A549 (cell line): ENCODE measurements at regions not wholly inside any gene's neighbourhood (a gene's known extent, or its start where the extent isn't known, plus 50 kb on each side); places are given as distances from the start of the nearest gene placed in this dataset.
A peak's percentile ranks its signal among the peaks of the same experiment; 100 is the strongest.

Experiments
- ATAC-seq, 2 experiments: fragments of 200-7000 bp in 1 of 2; fragments of >200 bp in 1 of 2; cut with Nextera tagmentation in 1 of 2; cut with Tn5 transposase in 1 of 2; 3 replicates each; pipeline versions ENCODE4 v1.8.0 to v1.9.1; 2018 to 2020; ENCODE audit warnings: mild to moderate bottlenecking in 1 of 2, moderate library complexity in 1 of 2
- CTCF ChIA-PET: fragments of 300-600 bp; sonication (Branson Sonifier 250); formaldehyde crosslinking; extraction: SDS; loops from one replicate; lab custom pipeline; 2021; ENCODE audit warnings: antibody characterized with exemption, inconsistent platforms; lab: Yijun Ruan, JAX
- POLR2A ChIA-PET: fragments of 350-600 bp; formaldehyde crosslinking; extraction: SDS; loops from one replicate; lab custom pipeline; 2021; ENCODE audit warnings: antibody characterized with exemption, inconsistent platforms; lab: Yijun Ruan, JAX
- DNase-seq, 2 experiments: peaks; one replicate each; pipeline versions ENCODE4 v3.0.0 to v3.0.0-alpha.2; 2011 to 2016; ENCODE audit warnings: low read depth in 1 of 2, low spot score in 1 of 2
- FAIRE-seq: peaks from 2 replicates; lab custom pipeline; 2011; peaks lifted over from hg19 to GRCh38; lab: Jason Lieb, UNC
- H3K27ac ChIP-seq, 2 experiments: fragments of >200 bp; sonication (Bioruptor Twin); formaldehyde crosslinking; 3 replicates each; pipeline ENCODE4 v1.5.1; 2016 to 2017
- H3K4me1 ChIP-seq: fragments of >200 bp; sonication (Bioruptor Twin); formaldehyde crosslinking; 3 replicates; pipeline ENCODE4 v1.6.1; 2016
- H3K4me2 ChIP-seq: fragments of >200 bp; sonication (Bioruptor Twin); formaldehyde crosslinking; 3 replicates; pipeline ENCODE4 v1.6.1; 2016
- H3K4me3 ChIP-seq: fragments of >200 bp; sonication (Bioruptor Twin); formaldehyde crosslinking; 3 replicates; pipeline ENCODE4 v1.5.1; 2016
- H3K9me3 ChIP-seq: fragments of >200 bp; sonication (Bioruptor Twin); formaldehyde crosslinking; 3 replicates; pipeline ENCODE4 v1.6.1; 2016
- BCL3 ChIP-seq: fragments of >200 bp; sonication (Bioruptor Twin); formaldehyde crosslinking; IDR thresholded peaks from 3 replicates; pipeline ENCODE4 v1.6.1; 2016
- EHF ChIP-seq: fragments of 250-450 bp; sonication (Bioruptor Pico); IDR thresholded peaks from 2 replicates; pipeline ENCODE4 v1.5.0; 2020; ENCODE audit warnings: mild to moderate bottlenecking
- EHMT2 ChIP-seq: fragments of 200-600 bp; sonication (generic); IDR thresholded peaks from 2 replicates; pipeline ENCODE4 v1.6.1; 2016; ENCODE audit warnings: antibody characterized with exemption, low read depth, mild to moderate bottlenecking, moderate library complexity
- HDAC2 ChIP-seq: fragments of 200-600 bp; sonication (generic); IDR thresholded peaks from 2 replicates; pipeline ENCODE4 v1.6.1; 2016
- HES2 ChIP-seq: fragments of >200 bp; sonication (Bioruptor Twin); formaldehyde crosslinking; IDR thresholded peaks from 2 replicates; pipeline ENCODE4 v1.6.1; 2016
- HEYL ChIP-seq: fragments of 250-450 bp; sonication (Bioruptor Pico); IDR thresholded peaks from 2 replicates; pipeline ENCODE4 v1.8.0; 2021; ENCODE audit warnings: mild to moderate bottlenecking, moderate library complexity
- HOXB13 ChIP-seq: fragments of 250-450 bp; sonication (Bioruptor Pico); IDR thresholded peaks from 2 replicates; pipeline ENCODE4 v1.5.0; 2020; ENCODE audit warnings: low read depth, mild to moderate bottlenecking, moderate library complexity
- HOXB5 ChIP-seq: fragments of 250-450 bp; sonication (Bioruptor Pico); IDR thresholded peaks from 2 replicates; pipeline ENCODE4 v1.5.0; 2020; ENCODE audit warnings: mild to moderate bottlenecking, moderate library complexity
- KDM1A ChIP-seq: fragments of 200-600 bp; sonication (generic); IDR thresholded peaks from 2 replicates; pipeline ENCODE4 v1.6.1; 2016; ENCODE audit warnings: low read depth, mild to moderate bottlenecking
- MAFK ChIP-seq: fragments of 450-650 bp; IDR thresholded peaks from 2 replicates; pipeline ENCODE4 v1.6.1; 2014; ENCODE audit not compliant: partially characterized antibody
- MAZ ChIP-seq: fragments of 150-350 bp; IDR thresholded peaks from 2 replicates; pipeline ENCODE4 v1.6.1; 2014; ENCODE audit warnings: antibody characterized with exemption, low read depth, low read length, borderline replicate concordance
- NR3C1 ChIP-seq: fragments of >200 bp; sonication (Bioruptor Twin); formaldehyde crosslinking; IDR thresholded peaks from 3 replicates; pipeline ENCODE4 v1.6.1; 2017
- PBX3 ChIP-seq: IDR thresholded peaks from 2 replicates; pipeline ENCODE4 v1.6.1; 2012
- PHF8 ChIP-seq: fragments of 200-600 bp; sonication (generic); IDR thresholded peaks from 2 replicates; pipeline ENCODE4 v1.6.1; 2016; ENCODE audit warnings: low read depth, mild to moderate bottlenecking, antibody characterized with exemption, moderate library complexity, borderline replicate concordance
- POLR2A ChIP-seq: IDR thresholded peaks from 2 replicates; pipeline ENCODE4 v1.6.1; 2012; ENCODE audit warnings: mild to moderate bottlenecking, low read length
- POLR2AphosphoS2 ChIP-seq: conservative IDR thresholded peaks from 2 replicates; pipeline ENCODE4 v1.6.1; 2012; ENCODE audit warnings: low read length, improper control_type of control experiment, inconsistent platforms
- RAD21 ChIP-seq, 2 experiments: fragments of >200 bp in 1 of 2; sonication (Bioruptor Twin) in 1 of 2; formaldehyde crosslinking in 1 of 2; IDR thresholded peaks in 1 of 2; conservative IDR thresholded peaks in 1 of 2; 2 replicates in 1 of 2; 3 replicates in 1 of 2; pipeline ENCODE4 v1.6.1; 2012 to 2018; ENCODE audit warnings: inconsistent platforms in 1 of 2
- RARB ChIP-seq: fragments of 250-450 bp; sonication (Bioruptor Pico); IDR thresholded peaks from 2 replicates; pipeline ENCODE4 v1.8.0; 2021; ENCODE audit warnings: mild to moderate bottlenecking, moderate library complexity
- RCOR1 ChIP-seq: fragments of 150-350 bp; IDR thresholded peaks from 2 replicates; pipeline ENCODE4 v1.6.1; 2014; ENCODE audit warnings: antibody characterized with exemption, low read length, low read depth
- REST ChIP-seq: fragments of 200-600 bp; sonication (generic); IDR thresholded peaks from 2 replicates; pipeline ENCODE4 v1.6.1; 2016; ENCODE audit warnings: antibody characterized with exemption, mild to moderate bottlenecking, moderate library complexity
- RFX5 ChIP-seq: fragments of 450-650 bp; IDR thresholded peaks from 2 replicates; pipeline ENCODE4 v1.7.1; 2014; ENCODE audit warnings: antibody characterized with exemption, mild to moderate bottlenecking, moderate library complexity
- RNF2 ChIP-seq: fragments of 200-600 bp; sonication (generic); IDR thresholded peaks from 2 replicates; pipeline ENCODE4 v1.6.1; 2016; ENCODE audit warnings: low read depth, mild to moderate bottlenecking, antibody characterized with exemption, moderate library complexity, borderline replicate concordance
- SREBF2 ChIP-seq: fragments of 450-650 bp; IDR thresholded peaks from 2 replicates; pipeline ENCODE4 v1.6.1; 2014; ENCODE audit warnings: mild to moderate bottlenecking, moderate library complexity
- USF2 ChIP-seq: fragments of 450-650 bp; IDR thresholded peaks from 2 replicates; pipeline ENCODE4 v1.6.1; 2014; ENCODE audit warnings: antibody characterized with exemption
- ZNF302 ChIP-seq: fragments of 250-450 bp; sonication (Bioruptor Pico); IDR thresholded peaks from 2 replicates; pipeline ENCODE4 v1.9.0; 2021; ENCODE audit warnings: inconsistent platforms, mild to moderate bottlenecking, moderate library complexity
- ZSCAN20 ChIP-seq: fragments of 250-450 bp; sonication (Bioruptor Pico); IDR thresholded peaks from 2 replicates; pipeline ENCODE4 v1.8.0; 2022; ENCODE audit warnings: mild to moderate bottlenecking, moderate library complexity
- WGBS: methylation state at CpG from one replicate; pipeline ENCODE4 v1.1.6; 2017; ENCODE audit errors: missing lambda C conversion rate; 5-methylcytosine and 5-hydroxymethylcytosine counted together

GRCh38 chr9:124149992-124150391 is 107.8 kb upstream of the NEK6 start:
- Histone ChIP-seq H3K4me1 (peaks cover 10% of the 10 kb centered on the region; the same call in 2 of the 3 replicates), H3K4me2 (no peak overlapping the region), H3K27ac (no peak overlapping the region), H3K4me3 (no peak overlapping the region), H3K9me3 (no peaks in the 10 kb centered on the region)
- no peak for FAIRE-seq
- no peak for DNase-seq
- WGBS = 64% methylated on average over 1 of the region's 1 CpG
- TF ChIP-seq RARB (CRISPR knock-in tag) = no peak
- TF ChIP-seq HDAC2 = no peak
- TF ChIP-seq MAFK = no peak
- no peak for TF ChIP-seq KDM1A
- no peak for TF ChIP-seq HES2
- 0 out of 2 replicates have a peak, but pooled peaks have one; percentile 37 for TF ChIP-seq EHMT2
- TF ChIP-seq MAZ = no peak
- no peak for TF ChIP-seq HOXB13
- no peak for TF ChIP-seq HOXB5 (CRISPR knock-in tag)
- no peak for TF ChIP-seq POLR2A
- no peak for TF ChIP-seq RCOR1
- peak; percentile 89 for TF ChIP-seq REST
- no peak for TF ChIP-seq EHF
- no peak for TF ChIP-seq NR3C1
- no peak for TF ChIP-seq RAD21 (conservative IDR thresholded peaks at IDR 0.05 in 1 of 2, IDR thresholded peaks at IDR 0.05 in 1 of 2)
- ATAC-seq = peak; percentile 69 to 74; a peak in 5 of 6 replicates
- ChIA-PET CTCF (interaction anchor here (1.3 to 3.5 kb wide), 2 partner anchors 23 to 82 kb away, joined by 4 to 17 read pairs; no protein-coding TSS in a partner anchor), POLR2A (no interaction called here)

GRCh38 chr9:124163760-124164255 is 93.9 kb upstream of the NEK6 start:
- no peak for TF ChIP-seq NR3C1
- TF ChIP-seq HEYL (CRISPR knock-in tag) = no peak
- no peak for TF ChIP-seq RNF2
- TF ChIP-seq RFX5 = no peak
- no peak for TF ChIP-seq POLR2AphosphoS2
- no peak for TF ChIP-seq SREBF2
- TF ChIP-seq USF2 = no peak
- TF ChIP-seq BCL3 = no peak
- TF ChIP-seq HDAC2 = no peak
- TF ChIP-seq ZNF302 (CRISPR knock-in tag) = no peak
- TF ChIP-seq PBX3 = no peak
- TF ChIP-seq PHF8 = no peak
- TF ChIP-seq KDM1A = no peak
- TF ChIP-seq ZSCAN20 (CRISPR knock-in tag) = no peak
- no peak for TF ChIP-seq RAD21 (conservative IDR thresholded peaks at IDR 0.05 in 1 of 2, IDR thresholded peaks at IDR 0.05 in 1 of 2)
- Histone ChIP-seq H3K9me3 (peaks cover 7% of the 10 kb centered on the region; the same call in 2 of the 3 replicates), H3K4me1 (no peaks in the 10 kb centered on the region), H3K4me2 (no peak overlapping the region), H3K4me3 (no peak overlapping the region), H3K27ac (no peak overlapping the region)
- 42% methylated on average over 2 of the region's 2 CpGs for WGBS
- ChIA-PET CTCF (interaction anchor here (4.6 kb wide), 1 partner anchor 37 kb away, joined by 14 read pairs; no protein-coding TSS in a partner anchor), POLR2A (no interaction called here)
- ATAC-seq (no peak), DNase-seq (no peak), FAIRE-seq (no peak)
